Uterus (tissue), 2 donors: ENCODE measurements at regions not wholly inside any gene's neighbourhood (a gene's known extent, or its start where the extent isn't known, plus 50 kb on each side); places are given as distances from the start of the nearest gene placed in this dataset.

Source experiments
- CTCF ChIP-seq, 4 experiments: fragments of 200-600 bp in 2 of 4; fragments of 450-650 bp in 2 of 4; sonication (generic) in 2 of 4; IDR thresholded peaks; one replicate each; pipeline ENCODE4 v1.5.1; 2016 to 2019; ENCODE audit warnings: antibody characterized with exemption in 4 of 4, mild to moderate bottlenecking in 2 of 4, moderate library complexity in 1 of 4
- POLR2A ChIP-seq, 2 donors: fragments of 450-650 bp; IDR thresholded peaks; one replicate each; pipeline ENCODE4 v1.6.1; 2016; ENCODE audit warnings: antibody characterized with exemption in 2 of 2, mild to moderate bottlenecking in 1 of 2, moderate library complexity in 1 of 2

- TF ChIP-seq POLR2A (IDR thresholded peaks at IDR 0.05) (no peak), CTCF (IDR thresholded peaks at IDR 0.05) (no peak)
Observed at GRCh38 chr5:60077292-60077691, 183.8 kb upstream of the PDE4D start.
